NAMALWA (cell line): ENCODE measurements at regions not wholly inside any gene's neighbourhood (a gene's known extent, or its start where the extent isn't known, plus 50 kb on each side); places are given as distances from the start of the nearest gene placed in this dataset.

Experiments
- DNase-seq: peaks from one replicate; pipeline ENCODE4 v3.0.0-alpha.2; 2015; ENCODE audit warnings: low spot score

DNA sequence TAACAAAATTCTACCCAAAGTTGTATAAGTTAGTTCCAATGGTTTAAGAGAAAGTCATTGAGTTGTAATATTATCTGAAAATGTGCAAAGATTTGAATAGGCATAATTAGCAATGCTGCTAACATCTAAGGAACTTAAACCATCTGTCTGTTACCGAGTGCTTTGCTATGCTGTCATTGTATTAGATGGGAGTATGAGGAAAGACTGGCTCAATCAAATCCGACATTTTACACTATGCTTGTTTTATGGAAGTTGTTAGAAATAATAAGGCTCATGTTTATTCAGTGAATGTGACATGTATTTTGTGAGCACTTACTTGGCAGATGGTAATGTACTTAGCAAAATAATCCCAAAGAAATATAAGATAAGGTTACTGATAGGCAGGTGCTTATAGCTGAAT is 1715.1 kb downstream of the PCDH7 start:
- DNase-seq, result no peak

DNA sequence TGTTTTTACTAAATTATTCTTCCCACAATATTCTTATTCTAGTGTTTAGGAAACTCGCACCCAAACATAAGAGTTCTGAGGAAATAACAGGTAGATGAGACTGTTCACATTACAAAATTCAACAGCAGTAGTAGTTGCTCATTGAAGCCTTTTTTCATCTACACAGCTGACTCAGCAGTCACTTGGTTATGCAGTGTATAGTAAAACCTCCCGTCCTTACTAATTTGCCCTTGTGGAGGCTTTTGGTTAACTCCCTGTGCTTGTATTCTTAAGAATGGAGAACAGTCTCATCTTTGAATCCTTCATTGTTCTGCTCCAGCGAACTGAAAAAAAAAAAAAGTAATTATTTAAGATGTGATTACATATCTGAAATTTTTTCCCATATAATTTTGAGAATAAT is 1716.6 kb downstream of the PCDH7 start:
- no peak for DNase-seq

- DNase-seq, result no peak
Observed at GRCh38 chr4:32440391-32440790, 1720.2 kb downstream of the PCDH7 start.

GRCh38 chr4:32454482-32454881 is 1734.3 kb downstream of the PCDH7 start:
- no peak for DNase-seq

- DNase-seq, result no peak
Observed at GRCh38 chr4:32455231-32455630, 1735.1 kb downstream of the PCDH7 start.

DNA sequence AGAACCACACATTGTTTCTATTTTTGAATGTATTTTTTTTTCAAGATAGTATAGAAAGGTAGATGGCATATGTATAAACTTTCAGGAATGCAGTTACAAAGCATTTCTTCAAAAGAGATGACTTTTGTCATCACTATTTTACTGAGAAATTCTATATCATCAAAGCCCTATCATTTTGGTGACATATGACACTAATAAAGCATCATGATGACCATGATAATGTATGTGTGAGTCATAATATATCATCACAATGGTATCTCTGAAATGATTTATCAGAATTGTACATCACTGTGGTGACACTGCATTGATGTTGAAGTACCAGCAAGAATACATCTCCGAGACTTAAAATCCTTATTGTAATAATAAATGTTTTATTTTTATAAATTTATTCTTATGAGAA is 1740.8 kb downstream of the PCDH7 start:
- DNase-seq, result no peak

DNA sequence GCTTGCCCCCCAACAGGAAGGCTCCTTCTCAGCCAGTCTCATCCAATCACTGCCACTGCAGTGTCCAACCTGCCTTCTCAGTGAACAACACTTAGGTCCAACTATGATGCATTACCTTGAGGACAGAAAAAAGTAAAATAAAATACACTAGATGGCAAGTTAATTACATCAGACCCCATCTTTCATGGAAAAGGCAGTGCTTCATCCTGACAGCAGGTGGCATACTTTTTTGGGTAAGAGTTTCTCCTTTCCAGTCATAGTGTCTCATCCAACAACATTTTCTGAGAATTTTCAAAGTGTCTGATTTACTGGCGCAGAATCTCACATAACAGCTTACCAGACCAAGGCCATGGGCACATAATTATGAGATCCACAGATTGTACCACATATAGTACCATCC is 1742.8 kb downstream of the PCDH7 start:
- peak; percentile 35 for DNase-seq

DNA sequence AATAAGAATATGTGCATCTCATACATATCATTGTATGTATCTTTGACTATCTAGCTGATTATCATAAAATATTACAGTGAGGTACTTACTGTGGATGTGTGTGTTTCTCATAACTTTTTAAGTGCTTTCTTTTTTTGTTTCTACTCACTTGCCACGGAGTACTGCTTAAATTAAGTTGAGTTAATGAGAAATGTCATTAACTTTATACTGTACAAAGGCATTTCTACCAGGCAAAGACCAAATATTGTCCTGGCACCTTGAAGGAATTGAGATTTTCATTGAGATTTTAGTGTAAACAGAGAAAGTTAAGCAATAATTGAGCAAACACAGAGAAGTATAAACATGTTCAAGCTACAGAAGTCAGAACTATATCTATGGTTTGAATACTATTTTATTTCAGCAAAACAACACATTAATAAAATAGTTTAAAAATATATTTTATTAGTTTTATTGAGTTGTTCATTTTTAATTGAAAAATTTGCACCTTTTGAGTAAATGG is 1750.0 kb downstream of the PCDH7 start:
- DNase-seq, result no peak

DNA sequence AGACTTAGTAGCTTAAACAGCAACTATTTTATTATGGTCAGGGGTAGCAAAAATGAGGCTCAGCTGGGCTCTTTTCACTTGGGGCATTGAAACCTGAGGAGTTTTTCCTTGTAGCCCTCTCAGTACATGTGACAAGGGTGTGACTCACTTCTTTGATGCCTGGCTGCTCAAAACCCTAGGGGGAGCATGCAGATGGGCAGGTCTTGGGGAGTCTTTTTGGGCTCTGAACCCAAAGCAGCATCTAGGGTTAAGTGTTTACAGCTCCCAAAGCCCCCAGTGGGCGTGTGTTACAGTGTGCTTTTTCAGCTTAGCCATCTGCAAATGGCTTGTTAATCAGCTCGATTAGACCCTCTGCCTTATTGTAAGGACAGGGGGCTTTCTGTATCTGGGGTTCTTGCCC is 1752.7 kb downstream of the PCDH7 start:
- no peak for DNase-seq

GRCh38 chr4:32475710-32476109 is 1755.5 kb downstream of the PCDH7 start:
- DNase-seq, result no peak

DNA sequence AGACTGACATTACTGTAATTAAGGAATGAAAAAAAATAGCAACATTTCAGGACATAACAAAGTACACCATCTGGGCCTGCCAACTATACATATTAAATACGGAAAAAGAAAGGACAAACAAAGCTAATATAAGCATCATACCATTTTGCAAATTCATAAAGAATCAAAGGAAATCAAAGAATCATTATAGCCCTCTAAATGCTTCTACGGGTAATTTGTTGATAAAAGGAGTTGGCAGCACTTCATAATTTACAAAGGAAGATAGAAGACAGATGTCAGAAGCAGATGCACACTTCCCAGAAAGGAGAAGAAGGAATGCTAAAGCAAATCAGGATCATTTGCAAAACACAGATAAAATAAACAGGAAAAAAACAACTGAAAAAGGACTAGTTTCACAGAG is 1757.3 kb downstream of the PCDH7 start:
- DNase-seq, result no peak

GRCh38 chr4:32485956-32486355 is 1765.8 kb downstream of the PCDH7 start:
- no peak for DNase-seq

DNA sequence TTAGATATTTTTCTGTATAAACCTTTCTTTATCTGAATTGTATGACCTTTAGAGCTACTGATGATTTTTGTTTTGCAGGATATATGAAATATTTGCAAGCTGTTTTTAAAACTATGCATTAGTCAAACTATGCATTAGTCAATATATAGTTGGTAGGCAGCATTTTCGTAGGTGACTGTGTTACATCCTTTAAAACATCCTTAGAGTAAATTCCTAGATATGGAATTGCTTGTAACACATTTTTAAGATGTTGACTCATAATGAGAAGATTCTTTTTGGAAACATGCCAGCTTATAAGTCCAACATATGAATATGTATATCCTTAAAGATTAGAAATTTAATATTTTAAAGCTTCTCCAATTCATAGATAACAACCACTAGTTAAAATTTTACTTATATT is 1768.5 kb downstream of the PCDH7 start:
- no peak for DNase-seq

- DNase-seq, result no peak
Observed at GRCh38 chr4:32499171-32499570, 1779.0 kb downstream of the PCDH7 start.

- no peak for DNase-seq
Observed at GRCh38 chr4:32503241-32503640, 1783.1 kb downstream of the PCDH7 start.

DNA sequence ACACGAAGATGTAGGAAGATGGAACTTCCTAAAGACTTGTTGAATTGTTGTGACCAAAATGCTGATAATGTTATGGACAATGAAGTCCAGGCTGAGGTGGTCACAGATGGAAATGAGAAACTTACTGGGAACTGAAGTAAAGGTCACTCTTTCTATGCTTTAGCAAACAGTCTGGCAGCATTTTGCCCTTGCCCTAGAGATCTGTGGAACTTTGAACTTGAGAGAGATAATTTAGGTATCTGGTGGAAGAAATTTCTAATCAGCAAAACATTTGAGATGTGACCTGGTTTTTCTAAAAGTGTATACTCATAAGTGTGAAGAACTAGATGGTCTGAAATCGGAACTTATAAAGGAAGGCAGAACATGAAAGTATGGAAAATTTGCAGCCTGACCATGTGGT is 1785.9 kb downstream of the PCDH7 start:
- no peak for DNase-seq

GRCh38 chr4:32519060-32519459 is 1798.9 kb downstream of the PCDH7 start:
- DNase-seq, result no peak

DNA sequence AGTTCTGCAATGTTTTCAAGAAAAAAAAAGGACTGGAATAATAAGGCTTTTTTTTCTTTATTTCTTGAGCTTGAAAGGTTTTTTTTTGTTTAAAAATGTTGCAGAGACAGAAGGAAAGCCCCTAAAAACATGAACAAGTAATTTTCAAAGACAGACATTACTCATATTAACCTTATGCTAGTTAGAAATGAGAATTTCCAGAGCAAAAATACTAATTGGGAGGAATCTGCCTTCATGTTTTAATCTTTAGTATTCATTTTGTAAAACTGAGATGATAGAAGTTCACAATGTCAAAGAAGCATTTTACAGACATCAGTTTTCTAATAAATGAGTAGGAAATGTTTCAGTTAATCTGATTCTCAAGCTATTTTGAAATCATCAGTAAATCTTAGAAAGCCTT is 1805.3 kb downstream of the PCDH7 start:
- no peak for DNase-seq

GRCh38 chr4:32544846-32545245 is 1824.7 kb downstream of the PCDH7 start:
- no peak for DNase-seq

DNA sequence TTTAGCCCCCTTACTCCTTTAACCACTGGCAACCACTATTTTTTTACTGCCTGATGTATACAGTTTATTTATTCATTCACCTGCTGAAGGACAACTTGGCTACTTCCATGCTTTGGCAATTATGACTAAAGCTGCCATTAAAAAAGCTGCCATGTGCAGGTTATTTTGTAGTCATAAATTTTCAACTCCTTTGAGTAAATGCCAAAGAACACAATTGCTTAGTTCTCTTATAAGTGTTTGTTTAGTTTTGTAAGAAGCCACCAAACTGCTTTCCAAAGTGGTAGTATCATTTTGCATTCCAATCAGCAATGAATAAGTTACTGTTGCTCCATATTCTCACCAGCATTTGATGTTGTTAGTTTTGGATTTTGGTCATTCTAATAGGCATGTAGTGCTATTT is 1831.8 kb downstream of the PCDH7 start:
- no peak for DNase-seq

DNA sequence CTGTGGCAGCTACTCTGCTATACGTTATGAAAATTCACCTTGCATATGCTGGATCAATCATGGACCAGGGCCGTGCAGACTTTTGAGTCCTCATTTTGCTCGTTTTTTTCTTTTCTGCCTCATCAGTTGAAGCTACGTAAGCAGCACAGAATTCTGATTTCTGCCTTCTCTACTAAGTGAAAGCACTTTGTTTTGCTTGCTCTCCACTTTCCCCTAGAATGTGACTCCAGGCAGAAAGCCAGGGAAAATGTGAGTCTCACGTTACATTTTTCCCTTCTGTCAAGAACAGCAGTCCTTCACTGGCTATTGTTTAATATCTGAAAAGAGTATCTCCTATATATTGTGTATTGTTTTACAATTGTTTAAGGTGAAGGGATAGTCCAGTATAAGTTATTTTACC is 1840.1 kb downstream of the PCDH7 start:
- DNase-seq, result no peak

- no peak for DNase-seq
Observed at GRCh38 chr4:32562010-32562409, 1841.8 kb downstream of the PCDH7 start.

DNA sequence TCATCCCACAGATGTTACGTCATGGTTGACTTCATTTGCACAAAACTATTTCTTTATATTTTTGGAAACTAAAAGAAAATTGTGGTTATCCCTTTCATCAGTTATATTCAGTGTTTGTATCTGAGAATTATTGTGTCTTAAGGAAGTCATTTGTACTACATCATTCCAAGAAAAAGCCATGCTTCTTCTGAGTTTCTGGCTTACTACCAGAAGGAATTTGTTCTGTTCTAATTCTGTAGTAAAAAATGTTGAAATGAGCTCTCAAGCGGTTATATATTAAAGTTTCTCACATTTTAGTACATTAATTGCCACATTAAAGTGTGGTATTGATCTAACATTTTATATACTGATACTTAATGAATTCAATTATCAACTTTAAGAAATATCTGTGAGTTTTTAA is 1844.5 kb downstream of the PCDH7 start:
- no peak for DNase-seq

GRCh38 chr4:32569861-32570260 is 1849.7 kb downstream of the PCDH7 start:
- DNase-seq, result peak; percentile 41

GRCh38 chr4:32572366-32572765 is 1852.2 kb downstream of the PCDH7 start:
- DNase-seq, result no peak
